Neural crest cell (in vitro differentiated cells): ENCODE measurements at regions not wholly inside any gene's neighbourhood (a gene's known extent, or its start where the extent isn't known, plus 50 kb on each side); places are given as distances from the start of the nearest gene placed in this dataset.

Experiments
- DNase-seq: peaks from one replicate; pipeline ENCODE4 v3.0.0; 2021; ENCODE audit warnings: low read depth, mixed read lengths, low spot score
- H3K27ac Mint-ChIP-seq: one replicate; pipeline ENCODE4 v1.8.0; 2021; ENCODE audit warnings: mild to moderate bottlenecking, mixed read lengths; ENCODE audit not compliant: unreplicated experiment
- H3K27me3 Mint-ChIP-seq: 2 replicates; pipeline ENCODE4 v1.8.0; 2021; ENCODE audit warnings: low read depth, mild to moderate bottlenecking, mixed read lengths
- H3K36me3 Mint-ChIP-seq: 2 replicates; pipeline ENCODE4 v1.8.0; 2021; ENCODE audit warnings: low read depth, mild to moderate bottlenecking, mixed read lengths
- H3K4me1 Mint-ChIP-seq: 2 replicates; pipeline ENCODE4 v1.8.0; 2021; ENCODE audit warnings: mixed read lengths
- H3K4me3 Mint-ChIP-seq: one replicate; pipeline ENCODE4 v1.8.0; 2021; ENCODE audit warnings: mild to moderate bottlenecking, mixed read lengths
- H3K9me3 Mint-ChIP-seq: 2 replicates; pipeline ENCODE4 v1.8.0; 2021; ENCODE audit warnings: mixed read lengths
- CTCF ChIP-seq: fragments of 200-600 bp; sonication (generic); conservative IDR thresholded peaks from 2 replicates; pipeline ENCODE4 v1.5.0; 2021; ENCODE audit warnings: antibody characterized with exemption, mild to moderate bottlenecking

GRCh38 chr1:68551459-68551858 is 54.6 kb upstream of the DEPDC1 start:
- no peak overlapping the region for H3K4me3 Mint-ChIP-seq
- TF ChIP-seq CTCF, result no peak

DNA sequence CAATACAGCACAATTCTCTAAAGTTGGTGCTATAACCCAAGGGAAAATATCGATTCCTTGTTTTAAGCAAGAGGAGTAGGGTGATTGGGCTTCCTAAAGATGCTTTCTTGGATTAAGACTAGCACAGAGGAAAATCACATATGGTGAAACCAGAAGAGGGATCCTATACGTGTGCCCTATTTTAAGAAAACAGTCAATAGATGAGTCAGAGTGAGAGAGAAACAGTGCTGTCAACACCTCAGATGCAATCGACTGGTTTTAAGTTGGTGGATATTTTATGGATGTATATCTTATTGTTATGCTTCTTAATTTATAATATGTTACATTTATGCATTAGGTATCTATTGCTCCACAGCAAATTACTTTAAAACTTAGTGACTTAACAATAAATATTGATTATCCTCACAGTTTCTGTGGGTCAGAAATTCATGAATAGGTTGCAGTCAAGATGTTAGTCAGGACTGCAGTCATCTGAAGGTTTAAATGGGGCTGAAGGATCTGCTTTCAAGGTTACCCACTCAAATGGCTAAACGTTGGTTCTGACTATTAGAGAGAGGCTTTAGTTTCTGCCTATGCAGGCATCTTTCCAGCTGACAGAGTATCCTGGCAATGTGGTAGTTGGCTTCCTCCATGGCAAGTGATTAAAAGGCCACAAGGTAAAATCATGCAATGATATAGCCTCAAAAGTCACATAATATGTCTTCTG is 61.6 kb upstream of the DEPDC1 start:
- Mint-ChIP-seq H3K27ac (no peak overlapping the region), H3K4me3 (no peak overlapping the region), H3K27me3 (no peaks in the 10 kb centered on the region), H3K36me3 (no peaks in the 10 kb centered on the region), H3K9me3 (peaks cover 6% of the 10 kb centered on the region), H3K4me1 (no peaks in the 10 kb centered on the region)
- no peak for TF ChIP-seq CTCF
- no peak for DNase-seq

More at GRCh38 chr1:68551459-68551858, 54.6 kb upstream of the DEPDC1 start:
- Mint-ChIP-seq H3K27ac (no peak overlapping the region), H3K4me1 (no peaks in the 10 kb centered on the region), H3K9me3 (peaks cover 15% of the 10 kb centered on the region), H3K36me3 (no peaks in the 10 kb centered on the region), H3K27me3 (no peaks in the 10 kb centered on the region)
- DNase-seq, result no peak

- H3K4me3 Mint-ChIP-seq, result no peak overlapping the region
- TF ChIP-seq CTCF, result no peak
- H3K9me3 Mint-ChIP-seq, result no peaks in the 10 kb centered on the region
- H3K27ac Mint-ChIP-seq, result no peak overlapping the region
- no peaks in the 10 kb centered on the region for H3K36me3 Mint-ChIP-seq
- no peaks in the 10 kb centered on the region for H3K27me3 Mint-ChIP-seq
- H3K4me1 Mint-ChIP-seq, result no peaks in the 10 kb centered on the region
- no peak for DNase-seq
These were observed 69.0 kb upstream of the DEPDC1 start for GRCh38 chr1:68565923-68566322.

GRCh38 chr1:68570871-68571270 is 74.0 kb upstream of the DEPDC1 start:
- no peak for TF ChIP-seq CTCF
- H3K4me3 Mint-ChIP-seq, result no peak overlapping the region
- no peaks in the 10 kb centered on the region for H3K9me3 Mint-ChIP-seq
- no peak for DNase-seq
- H3K27ac Mint-ChIP-seq, result no peak overlapping the region
- no peaks in the 10 kb centered on the region for H3K36me3 Mint-ChIP-seq
- no peaks in the 10 kb centered on the region for H3K27me3 Mint-ChIP-seq
- no peaks in the 10 kb centered on the region for H3K4me1 Mint-ChIP-seq

- Mint-ChIP-seq H3K27me3 (no peaks in the 10 kb centered on the region), H3K9me3 (no peaks in the 10 kb centered on the region), H3K27ac (no peak overlapping the region), H3K36me3 (no peaks in the 10 kb centered on the region), H3K4me3 (no peak overlapping the region), H3K4me1 (no peaks in the 10 kb centered on the region)
- no peak for TF ChIP-seq CTCF
- no peak for DNase-seq
These were observed 74.8 kb upstream of the DEPDC1 start for GRCh38 chr1:68571454-68572235.
